ENCODE measurements at regions not wholly inside any gene's neighbourhood (a gene's known extent, or its start where the extent isn't known, plus 50 kb on each side); places are given as distances from the start of the nearest gene placed in this dataset.

- TF ChIP-seq, protein P1, sequence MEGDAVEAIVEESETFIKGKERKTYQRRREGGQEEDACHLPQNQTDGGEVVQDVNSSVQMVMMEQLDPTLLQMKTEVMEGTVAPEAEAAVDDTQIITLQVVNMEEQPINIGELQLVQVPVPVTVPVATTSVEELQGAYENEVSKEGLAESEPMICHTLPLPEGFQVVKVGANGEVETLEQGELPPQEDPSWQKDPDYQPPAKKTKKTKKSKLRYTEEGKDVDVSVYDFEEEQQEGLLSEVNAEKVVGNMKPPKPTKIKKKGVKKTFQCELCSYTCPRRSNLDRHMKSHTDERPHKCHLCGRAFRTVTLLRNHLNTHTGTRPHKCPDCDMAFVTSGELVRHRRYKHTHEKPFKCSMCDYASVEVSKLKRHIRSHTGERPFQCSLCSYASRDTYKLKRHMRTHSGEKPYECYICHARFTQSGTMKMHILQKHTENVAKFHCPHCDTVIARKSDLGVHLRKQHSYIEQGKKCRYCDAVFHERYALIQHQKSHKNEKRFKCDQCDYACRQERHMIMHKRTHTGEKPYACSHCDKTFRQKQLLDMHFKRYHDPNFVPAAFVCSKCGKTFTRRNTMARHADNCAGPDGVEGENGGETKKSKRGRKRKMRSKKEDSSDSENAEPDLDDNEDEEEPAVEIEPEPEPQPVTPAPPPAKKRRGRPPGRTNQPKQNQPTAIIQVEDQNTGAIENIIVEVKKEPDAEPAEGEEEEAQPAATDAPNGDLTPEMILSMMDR (IDR thresholded peaks at IDR 0.05; ENCODE audit: insufficient read depth, low read length, poor library complexity, severe bottlenecking) = no peak
- no peak for TF ChIP-seq EZH2phosphoT487 (conservative IDR thresholded peaks at IDR 0.05; ENCODE audit: low read length)
Observed at GRCh38 chr4:23685471-23685870, 204.4 kb downstream of the PPARGC1A start.

All from SU-DHL-6 (cell line).